ENCODE measurements at regions not wholly inside any gene's neighbourhood (a gene's known extent, or its start where the extent isn't known, plus 50 kb on each side); places are given as distances from the start of the nearest gene placed in this dataset.
A peak's percentile ranks its signal among the peaks of the same experiment; 100 is the strongest.

- DNase-seq (ENCODE audit: extremely low read depth in 1 of 2, low read depth in 1 of 2), result no peak
These were observed 85.6 kb downstream of the SNAPC1 start for GRCh38 chr14:61847861-61848260.

- DNase-seq (ENCODE audit: extremely low read depth in 1 of 2, low read depth in 1 of 2), result no peak
These were observed 92.7 kb downstream of the SNAPC1 start for GRCh38 chr14:61854898-61855297.

GRCh38 chr14:61860294-61860918, 98.2 kb downstream of the SNAPC1 start:
- DNase-seq (ENCODE audit: extremely low read depth in 1 of 2, low read depth in 1 of 2), result peak in 1 of 2 donors; percentile 37

- no peak for DNase-seq (ENCODE audit: extremely low read depth in 1 of 2, low read depth in 1 of 2)
These were observed 99.2 kb downstream of the SNAPC1 start for GRCh38 chr14:61861320-61861865.

- DNase-seq (ENCODE audit: extremely low read depth in 1 of 2, low read depth in 1 of 2), result no peak
These were observed 102.2 kb downstream of the SNAPC1 start for GRCh38 chr14:61864329-61864898.

- DNase-seq (ENCODE audit: extremely low read depth in 1 of 2, low read depth in 1 of 2), result no peak
These were observed 105.0 kb downstream of the SNAPC1 start for GRCh38 chr14:61866932-61867920.

GRCh38 chr14:61868846-61869245, 106.6 kb downstream of the SNAPC1 start:
- no peak for DNase-seq (ENCODE audit: extremely low read depth in 1 of 2, low read depth in 1 of 2)

- DNase-seq (ENCODE audit: extremely low read depth in 1 of 2, low read depth in 1 of 2), result no peak
These were observed 107.9 kb downstream of the SNAPC1 start for GRCh38 chr14:61870163-61870562.

GRCh38 chr14:61872452-61872851, 110.2 kb downstream of the SNAPC1 start:
- no peak for DNase-seq (ENCODE audit: extremely low read depth in 1 of 2, low read depth in 1 of 2)

GRCh38 chr14:61875483-61875882, 113.3 kb downstream of the SNAPC1 start:
- no peak for DNase-seq (ENCODE audit: extremely low read depth in 1 of 2, low read depth in 1 of 2)

GRCh38 chr14:61876362-61877034, 114.3 kb downstream of the SNAPC1 start:
- DNase-seq (ENCODE audit: extremely low read depth in 1 of 2, low read depth in 1 of 2), result no peak

- no peak for DNase-seq (ENCODE audit: extremely low read depth in 1 of 2, low read depth in 1 of 2)
These were observed 114.8 kb downstream of the SNAPC1 start for GRCh38 chr14:61877035-61877390.

GRCh38 chr14:61877768-61878167, 115.5 kb downstream of the SNAPC1 start:
- DNase-seq (ENCODE audit: extremely low read depth in 1 of 2, low read depth in 1 of 2), result no peak

GRCh38 chr14:61878931-61879330, 116.7 kb downstream of the SNAPC1 start:
- no peak for DNase-seq (ENCODE audit: extremely low read depth in 1 of 2, low read depth in 1 of 2)

- no peak for DNase-seq (ENCODE audit: extremely low read depth in 1 of 2, low read depth in 1 of 2)
These were observed 118.8 kb downstream of the SNAPC1 start for GRCh38 chr14:61881046-61881445.

GRCh38 chr14:61884711-61885110, 122.5 kb downstream of the SNAPC1 start:
- no peak for DNase-seq (ENCODE audit: extremely low read depth in 1 of 2, low read depth in 1 of 2)

- no peak for DNase-seq (ENCODE audit: extremely low read depth in 1 of 2, low read depth in 1 of 2)
These were observed 123.2 kb downstream of the SNAPC1 start for GRCh38 chr14:61885203-61885961.

GRCh38 chr14:61887628-61888027, 125.4 kb downstream of the SNAPC1 start:
- no peak for DNase-seq (ENCODE audit: extremely low read depth in 1 of 2, low read depth in 1 of 2)

GRCh38 chr14:61889914-61890351, 127.7 kb downstream of the SNAPC1 start:
- peak in 1 of 2 donors; percentile 6 for DNase-seq (ENCODE audit: extremely low read depth in 1 of 2, low read depth in 1 of 2)

GRCh38 chr14:61891170-61891569, 128.9 kb downstream of the SNAPC1 start:
- no peak for DNase-seq (ENCODE audit: extremely low read depth in 1 of 2, low read depth in 1 of 2)

All from stimulated activated CD8-positive, alpha-beta memory T cell treated with anti-CD3 and anti-CD28 coated beads, Interleukin-7, amount 100 ng/mL, for 48 hours (primary cell).